Activated naive CD4-positive, alpha-beta T cell treated with anti-CD3 and anti-CD28 coated beads for 36 hours (primary cell): ENCODE measurements at regions not wholly inside any gene's neighbourhood (a gene's known extent, or its start where the extent isn't known, plus 50 kb on each side); places are given as distances from the start of the nearest gene placed in this dataset.
"Not testable (repeated sequence)": the region's sequence is repeated elsewhere in the genome, so short reads cannot be mapped to it uniquely, and the experiment has no call there.

Experiments
- CTCF ChIA-PET: fragments of 350-600 bp; sonication (Branson Sonifier 250); formaldehyde crosslinking; loops from one replicate; lab custom pipeline; 2021; ENCODE audit warnings: antibody characterized with exemption; lab: Charles Lee
- DNase-seq: peaks from one replicate; pipeline ENCODE4 v3.0.0-alpha.2; 2020
- H3K27ac Mint-ChIP-seq: one replicate; pipeline ENCODE4 v1.8.0; 2021; ENCODE audit warnings: mild to moderate bottlenecking, mixed read lengths
- H3K27me3 Mint-ChIP-seq: one replicate; pipeline ENCODE4 v1.8.0; 2021; ENCODE audit warnings: low read depth, mixed read lengths
- H3K36me3 Mint-ChIP-seq: one replicate; pipeline ENCODE4 v1.8.0; 2021; ENCODE audit warnings: low read depth, mixed read lengths
- H3K4me1 Mint-ChIP-seq: one replicate; pipeline ENCODE4 v1.8.0; 2021; ENCODE audit warnings: low read depth, mixed read lengths
- H3K4me3 Mint-ChIP-seq: one replicate; pipeline ENCODE4 v1.8.0; 2021; ENCODE audit warnings: mild to moderate bottlenecking, moderate library complexity, mixed read lengths
- H3K9me3 Mint-ChIP-seq: one replicate; pipeline ENCODE4 v1.8.0; 2021; ENCODE audit warnings: mixed read lengths
- intact Hi-C: fragments of 100-400 bp; cut with micrococcal nuclease; formaldehyde crosslinking; loops from one replicate; pipeline ENCODE4 v1.15.1; 2023

DNA sequence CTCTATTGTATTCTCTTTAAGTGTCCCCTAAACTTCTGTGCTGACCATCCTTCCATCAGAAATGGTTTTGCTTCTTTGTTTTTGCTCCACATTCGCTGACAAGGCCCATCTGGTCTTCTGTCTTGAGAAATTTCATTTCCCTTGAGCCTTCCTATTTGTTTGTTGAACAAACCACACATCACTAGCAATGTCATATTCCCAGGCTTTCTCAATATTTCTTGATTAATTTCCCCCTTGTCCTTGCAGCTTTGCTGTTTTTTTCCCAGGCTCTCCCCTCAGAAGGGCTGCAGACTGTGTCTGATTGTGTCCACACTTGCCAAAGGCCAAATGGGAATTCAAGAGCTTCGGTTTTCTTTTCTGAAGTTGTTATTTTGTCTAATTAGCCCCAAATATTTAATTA, 158.9 kb downstream of the MID1IP1 start:
- intact Hi-C loops, result no loop called here
- Mint-ChIP-seq H3K36me3 (no peaks in the 10 kb centered on the region), H3K9me3 (peaks cover 5% of the 10 kb centered on the region), H3K27me3 (no peaks in the 10 kb centered on the region), H3K4me3 (no peak overlapping the region), H3K27ac (no peak overlapping the region), H3K4me1 (no peaks in the 10 kb centered on the region)
- CTCF ChIA-PET, result no interaction called here
- DNase-seq, result no peak

GRCh38 chrX:38961936-38962335, 160.7 kb downstream of the MID1IP1 start:
- no peak overlapping the region for H3K27ac Mint-ChIP-seq
- H3K36me3 Mint-ChIP-seq, result no peaks in the 10 kb centered on the region
- CTCF ChIA-PET, result no interaction called here
- H3K9me3 Mint-ChIP-seq, result peaks cover 5% of the 10 kb centered on the region
- intact Hi-C loops, result no loop called here
- H3K27me3 Mint-ChIP-seq, result no peaks in the 10 kb centered on the region
- H3K4me1 Mint-ChIP-seq, result no peaks in the 10 kb centered on the region
- no peak for DNase-seq
- H3K4me3 Mint-ChIP-seq, result no peak overlapping the region

- H3K27me3 Mint-ChIP-seq, DNase-seq, H3K4me3 Mint-ChIP-seq, H3K4me1 Mint-ChIP-seq, H3K36me3 Mint-ChIP-seq, H3K9me3 Mint-ChIP-seq, CTCF ChIA-PET, H3K27ac Mint-ChIP-seq, intact Hi-C loops: not testable (repeated sequence)
Observed at GRCh38 chrX:38963244-38963643, 162.0 kb downstream of the MID1IP1 start.

GRCh38 chrX:38965888-38966287, 164.6 kb downstream of the MID1IP1 start:
- CTCF ChIA-PET, result no interaction called here
- no peaks in the 10 kb centered on the region for H3K36me3 Mint-ChIP-seq
- intact Hi-C loops, result no loop called here
- peaks cover 2% of the 10 kb centered on the region for H3K4me1 Mint-ChIP-seq
- H3K9me3 Mint-ChIP-seq, result peaks cover 5% of the 10 kb centered on the region
- no peaks in the 10 kb centered on the region for H3K27me3 Mint-ChIP-seq
- H3K4me3 Mint-ChIP-seq, result no peak overlapping the region
- H3K27ac Mint-ChIP-seq, result no peak overlapping the region
- DNase-seq, result no peak

GRCh38 chrX:38968344-38969216, 167.3 kb downstream of the MID1IP1 start:
- H3K4me3 Mint-ChIP-seq, result no peak overlapping the region
- H3K4me1 Mint-ChIP-seq, result peaks cover 8% of the 10 kb centered on the region
- no peaks in the 10 kb centered on the region for H3K36me3 Mint-ChIP-seq
- CTCF ChIA-PET, result interaction anchor here (0.6 kb wide), 1 partner anchor 1167 kb away, joined by 3 read pairs; no protein-coding TSS in a partner anchor
- no peaks in the 10 kb centered on the region for H3K27me3 Mint-ChIP-seq
- no peak for DNase-seq
- no peak overlapping the region for H3K27ac Mint-ChIP-seq
- intact Hi-C loops, result no loop called here
- peaks cover 5% of the 10 kb centered on the region for H3K9me3 Mint-ChIP-seq

- Mint-ChIP-seq H3K4me3 (no peak overlapping the region), H3K9me3 (no peaks in the 10 kb centered on the region), H3K27me3 (no peaks in the 10 kb centered on the region), H3K4me1 (peaks cover 8% of the 10 kb centered on the region), H3K36me3 (no peaks in the 10 kb centered on the region), H3K27ac (no peak overlapping the region)
- CTCF ChIA-PET, result no interaction called here
- no peak for DNase-seq
- intact Hi-C loops, result no loop called here
Observed at GRCh38 chrX:38970074-38970473, 168.8 kb downstream of the MID1IP1 start.

GRCh38 chrX:38970845-38971244, 169.6 kb downstream of the MID1IP1 start:
- intact Hi-C loops, result no loop called here
- Mint-ChIP-seq H3K27ac (no peak overlapping the region), H3K9me3 (no peaks in the 10 kb centered on the region), H3K4me1 (peaks cover 8% of the 10 kb centered on the region), H3K27me3 (no peaks in the 10 kb centered on the region), H3K36me3 (no peaks in the 10 kb centered on the region), H3K4me3 (no peak overlapping the region)
- DNase-seq, result peak; percentile 45
- CTCF ChIA-PET, result no interaction called here

- Mint-ChIP-seq H3K36me3 (no peaks in the 10 kb centered on the region), H3K4me1 (peaks cover 8% of the 10 kb centered on the region), H3K27me3 (no peaks in the 10 kb centered on the region), H3K9me3 (no peaks in the 10 kb centered on the region), H3K27ac (no peak overlapping the region), H3K4me3 (no peak overlapping the region)
- no peak for DNase-seq
- CTCF ChIA-PET, result no interaction called here
- intact Hi-C loops, result no loop called here
Observed at GRCh38 chrX:38973322-38973721, 172.1 kb downstream of the MID1IP1 start.

DNA sequence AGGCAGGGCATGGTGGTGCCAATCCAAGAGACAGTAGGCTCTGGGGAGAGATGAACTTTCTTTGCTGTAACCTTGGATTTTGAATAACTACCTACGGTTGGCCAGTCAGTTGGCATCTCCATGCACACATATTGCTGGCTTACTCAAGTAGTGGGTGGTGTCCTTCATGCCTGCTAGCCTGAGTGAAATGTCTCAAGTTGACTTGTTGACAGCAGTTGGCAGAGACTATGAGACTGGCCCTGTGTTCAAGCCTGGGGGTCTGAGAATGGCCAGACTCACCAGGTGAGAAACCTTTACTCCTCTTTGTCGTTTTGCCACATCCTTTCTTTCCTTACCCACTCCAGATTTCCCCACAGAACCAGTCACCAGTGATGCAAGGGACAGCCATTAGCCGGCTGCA, 173.3 kb downstream of the MID1IP1 start:
- Mint-ChIP-seq H3K27ac (no peak overlapping the region), H3K9me3 (no peaks in the 10 kb centered on the region), H3K27me3 (no peaks in the 10 kb centered on the region), H3K4me1 (peaks cover 8% of the 10 kb centered on the region), H3K36me3 (no peaks in the 10 kb centered on the region), H3K4me3 (no peak overlapping the region)
- intact Hi-C loops, result no loop called here
- DNase-seq, result no peak
- CTCF ChIA-PET, result no interaction called here

GRCh38 chrX:38975368-38975942, 174.2 kb downstream of the MID1IP1 start:
- no peaks in the 10 kb centered on the region for H3K36me3 Mint-ChIP-seq
- peaks cover 8% of the 10 kb centered on the region for H3K4me1 Mint-ChIP-seq
- DNase-seq, result no peak
- intact Hi-C loops, result no loop called here
- CTCF ChIA-PET, result no interaction called here
- H3K27ac Mint-ChIP-seq, result no peak overlapping the region
- no peaks in the 10 kb centered on the region for H3K27me3 Mint-ChIP-seq
- H3K9me3 Mint-ChIP-seq, result no peaks in the 10 kb centered on the region
- H3K4me3 Mint-ChIP-seq, result no peak overlapping the region

GRCh38 chrX:38982370-38982769, 181.1 kb downstream of the MID1IP1 start:
- Mint-ChIP-seq H3K36me3 (no peaks in the 10 kb centered on the region), H3K27ac (no peak overlapping the region), H3K27me3 (no peaks in the 10 kb centered on the region), H3K9me3 (no peaks in the 10 kb centered on the region), H3K4me3 (no peak overlapping the region), H3K4me1 (peaks cover 2% of the 10 kb centered on the region)
- intact Hi-C loops, result loop anchor here (10.0 kb wide), 1 partner anchor 318 kb away; no protein-coding TSS in a partner anchor
- no peak for DNase-seq
- CTCF ChIA-PET, result interaction anchor here (0.6 to 1.4 kb wide), 2 partner anchors 82 to 317 kb away, joined by 3 to 4 read pairs; no protein-coding TSS in a partner anchor

DNA sequence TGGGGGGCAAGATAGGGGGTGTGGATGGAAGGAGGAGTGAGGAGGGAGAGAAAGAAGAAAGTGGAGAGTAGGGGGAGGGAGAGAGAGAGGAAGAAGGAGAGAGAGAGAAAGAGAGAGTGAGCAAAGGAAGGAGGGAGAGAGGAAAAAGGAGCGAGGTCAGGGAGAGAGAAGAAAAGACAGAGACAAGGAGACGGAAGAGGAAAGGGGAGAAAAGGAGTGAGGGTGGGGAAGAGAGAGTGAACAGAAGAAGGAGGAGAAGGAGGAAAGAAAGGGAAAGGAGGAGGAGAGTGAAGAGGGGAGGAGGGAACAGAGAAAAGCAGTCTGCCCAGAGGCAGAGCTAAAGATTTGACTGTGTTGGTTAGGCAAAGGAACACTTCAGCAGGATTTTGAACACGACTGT, 181.6 kb downstream of the MID1IP1 start:
- intact Hi-C loops, result loop anchor here (10.0 kb wide), 1 partner anchor 318 kb away; no protein-coding TSS in a partner anchor
- no peaks in the 10 kb centered on the region for H3K36me3 Mint-ChIP-seq

More for the DNA sequence above, 181.6 kb downstream of the MID1IP1 start:
- Mint-ChIP-seq H3K4me1 (peaks cover 2% of the 10 kb centered on the region), H3K4me3 (no peak overlapping the region), H3K27me3 (no peaks in the 10 kb centered on the region), H3K27ac (no peak overlapping the region), H3K9me3 (no peaks in the 10 kb centered on the region)
- no peak for DNase-seq
- CTCF ChIA-PET, result interaction anchor here (0.6 to 2.2 kb wide), 3 partner anchors 82 to 318 kb away, joined by 3 to 16 read pairs (median 4); no protein-coding TSS in a partner anchor
